RWPE2 (cell line): ENCODE measurements at regions not wholly inside any gene's neighbourhood (a gene's known extent, or its start where the extent isn't known, plus 50 kb on each side); places are given as distances from the start of the nearest gene placed in this dataset.

Experiments used
- ATAC-seq: fragments of 200-7000 bp; cut with Tn5 transposase; 3 replicates; pipeline ENCODE4 v1.9.1; 2021; ENCODE audit warnings: low read depth
- DNase-seq: peaks from one replicate; pipeline ENCODE4 v3.0.0-alpha.2; 2020; ENCODE audit warnings: low spot score
- H3K27ac ChIP-seq: fragments of 450-650 bp; 2 replicates; pipeline ENCODE4 v1.5.1; 2017; ENCODE audit warnings: mild to moderate bottlenecking; ENCODE audit not compliant: poor library complexity, severe bottlenecking
- H3K27me3 ChIP-seq: fragments of 250-450 bp; sonication (Bioruptor Pico); 2 replicates; pipeline ENCODE4 v1.5.1; 2021; ENCODE audit warnings: mild to moderate bottlenecking, moderate library complexity; ENCODE audit not compliant: insufficient read depth, poor library complexity, severe bottlenecking
- H3K36me3 ChIP-seq: fragments of 250-450 bp; sonication (Bioruptor Pico); 2 replicates; pipeline ENCODE4 v1.5.1; 2020; ENCODE audit warnings: low read depth, mild to moderate bottlenecking, moderate library complexity
- H3K4me1 ChIP-seq: fragments of 250-450 bp; sonication (Bioruptor Pico); 2 replicates; pipeline ENCODE4 v1.5.1; 2021; ENCODE audit warnings: mild to moderate bottlenecking, moderate library complexity; ENCODE audit not compliant: insufficient read depth, poor library complexity, severe bottlenecking
- H3K4me3 ChIP-seq: fragments of 250-450 bp; sonication (Bioruptor Pico); 2 replicates; pipeline ENCODE4 v1.5.1; 2021; ENCODE audit warnings: mild to moderate bottlenecking, moderate library complexity; ENCODE audit not compliant: severe bottlenecking
- H3K9me3 ChIP-seq: fragments of 250-450 bp; sonication (Bioruptor Pico); 2 replicates; pipeline ENCODE4 v1.5.1; 2021; ENCODE audit warnings: mild to moderate bottlenecking, moderate library complexity; ENCODE audit not compliant: severe bottlenecking
- TF ChIP-seq, protein P1 (sequence below): fragments of 450-650 bp; IDR thresholded peaks from one replicate; pipeline ENCODE4 v1.5.1; 2017; ENCODE audit warnings: mild to moderate bottlenecking, moderate library complexity; ENCODE audit not compliant: poor library complexity, severe bottlenecking

GRCh38 chr3:154743418-154743817, 313.4 kb upstream of the GPR149 start:
- ATAC-seq (no peak), DNase-seq (no peak)
- Histone ChIP-seq H3K36me3 (no peaks in the 10 kb centered on the region), H3K4me1 (no peaks in the 10 kb centered on the region), H3K27me3 (no peaks in the 10 kb centered on the region), H3K9me3 (no peaks in the 10 kb centered on the region), H3K27ac (no peak overlapping the region), H3K4me3 (no peak overlapping the region)
- TF ChIP-seq, protein P1, sequence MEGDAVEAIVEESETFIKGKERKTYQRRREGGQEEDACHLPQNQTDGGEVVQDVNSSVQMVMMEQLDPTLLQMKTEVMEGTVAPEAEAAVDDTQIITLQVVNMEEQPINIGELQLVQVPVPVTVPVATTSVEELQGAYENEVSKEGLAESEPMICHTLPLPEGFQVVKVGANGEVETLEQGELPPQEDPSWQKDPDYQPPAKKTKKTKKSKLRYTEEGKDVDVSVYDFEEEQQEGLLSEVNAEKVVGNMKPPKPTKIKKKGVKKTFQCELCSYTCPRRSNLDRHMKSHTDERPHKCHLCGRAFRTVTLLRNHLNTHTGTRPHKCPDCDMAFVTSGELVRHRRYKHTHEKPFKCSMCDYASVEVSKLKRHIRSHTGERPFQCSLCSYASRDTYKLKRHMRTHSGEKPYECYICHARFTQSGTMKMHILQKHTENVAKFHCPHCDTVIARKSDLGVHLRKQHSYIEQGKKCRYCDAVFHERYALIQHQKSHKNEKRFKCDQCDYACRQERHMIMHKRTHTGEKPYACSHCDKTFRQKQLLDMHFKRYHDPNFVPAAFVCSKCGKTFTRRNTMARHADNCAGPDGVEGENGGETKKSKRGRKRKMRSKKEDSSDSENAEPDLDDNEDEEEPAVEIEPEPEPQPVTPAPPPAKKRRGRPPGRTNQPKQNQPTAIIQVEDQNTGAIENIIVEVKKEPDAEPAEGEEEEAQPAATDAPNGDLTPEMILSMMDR, result no peak

GRCh38 chr3:154734468-154734867, 304.5 kb upstream of the GPR149 start:
- Histone ChIP-seq H3K4me3 (no peak overlapping the region), H3K27ac (no peak overlapping the region), H3K4me1 (no peaks in the 10 kb centered on the region), H3K36me3 (no peaks in the 10 kb centered on the region), H3K9me3 (no peaks in the 10 kb centered on the region), H3K27me3 (no peaks in the 10 kb centered on the region)
- TF ChIP-seq, protein P1, result no peak
- DNase-seq (no peak), ATAC-seq (no peak)

- DNase-seq (no peak), ATAC-seq (no peak)
- TF ChIP-seq, protein P1, result no peak
Measured at GRCh38 chr3:154730186-154730585, 300.2 kb upstream of the GPR149 start.

GRCh38 chr3:154729741-154730140, 299.8 kb upstream of the GPR149 start:
- no peak for DNase-seq
- TF ChIP-seq, protein P1, result no peak
- Histone ChIP-seq H3K9me3 (no peaks in the 10 kb centered on the region), H3K4me1 (no peaks in the 10 kb centered on the region), H3K36me3 (no peaks in the 10 kb centered on the region), H3K27me3 (no peaks in the 10 kb centered on the region), H3K27ac (no peak overlapping the region), H3K4me3 (no peak overlapping the region)
- ATAC-seq, result no peak

More at GRCh38 chr3:154730186-154730585, 300.2 kb upstream of the GPR149 start:
- Histone ChIP-seq H3K9me3 (no peaks in the 10 kb centered on the region), H3K27ac (no peak overlapping the region), H3K4me1 (no peaks in the 10 kb centered on the region), H3K36me3 (no peaks in the 10 kb centered on the region), H3K4me3 (no peak overlapping the region), H3K27me3 (no peaks in the 10 kb centered on the region)

DNA sequence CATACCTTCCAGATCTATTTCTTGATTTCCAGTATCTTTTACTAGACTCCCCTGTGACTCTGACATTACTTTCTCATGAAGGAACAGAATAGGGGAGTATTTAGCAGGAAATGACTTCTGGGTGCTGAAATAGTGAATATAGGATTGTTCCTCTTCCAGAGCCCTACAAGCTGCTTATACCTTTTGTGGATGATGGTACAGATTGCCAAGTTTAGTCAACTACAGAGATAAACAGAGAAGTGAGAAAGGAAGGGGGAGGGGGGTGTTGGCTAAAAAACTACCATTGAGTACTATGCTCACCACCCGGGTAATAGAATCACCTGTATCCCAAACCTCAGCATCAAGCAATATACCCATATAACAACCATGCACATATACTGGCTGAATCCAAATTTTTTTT, 298.3 kb upstream of the GPR149 start:
- Histone ChIP-seq H3K27ac (no peak overlapping the region), H3K27me3 (no peaks in the 10 kb centered on the region), H3K36me3 (no peaks in the 10 kb centered on the region), H3K4me1 (no peaks in the 10 kb centered on the region), H3K4me3 (no peak overlapping the region), H3K9me3 (no peaks in the 10 kb centered on the region)
- DNase-seq, result no peak
- no peak for ATAC-seq
- TF ChIP-seq, protein P1, result no peak
